NCI-H345 treated with DMSO at 0.1 percent for 48 hours (cell line): ENCODE measurements at regions not wholly inside any gene's neighbourhood (a gene's known extent, or its start where the extent isn't known, plus 50 kb on each side); places are given as distances from the start of the nearest gene placed in this dataset.
"Not testable (repeated sequence)": the region's sequence is repeated elsewhere in the genome, so short reads cannot be mapped to it uniquely, and the experiment has no call there.

Experiments used
- DNase-seq: peaks from one replicate; lab custom pipeline; 2025; ENCODE audit not compliant: unreplicated experiment; lab: John Stamatoyannopoulos, UW

DNA sequence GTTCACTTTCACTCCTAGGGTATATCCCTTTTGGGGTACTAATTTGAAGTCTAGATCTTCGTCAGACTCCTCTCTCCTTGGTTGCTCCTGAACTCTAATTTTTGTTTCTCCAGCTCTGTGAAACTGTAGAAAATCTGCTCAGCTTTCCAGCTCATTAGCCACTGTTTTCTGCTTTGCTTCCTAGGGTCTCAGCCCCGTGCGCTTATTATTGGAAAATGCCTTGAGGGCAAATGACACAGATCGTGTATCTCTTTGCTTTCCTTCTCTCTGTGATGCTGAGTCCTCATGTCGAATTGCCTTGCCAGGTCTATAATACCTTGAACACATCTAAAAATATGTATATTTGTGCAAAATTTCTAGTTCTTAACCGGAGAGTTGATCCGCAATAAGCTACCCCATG lies 731.1 kb downstream of the EDEM1 start:
- no peak for DNase-seq

- DNase-seq, result no peak
Observed at GRCh38 chr3:5929027-5929426, 741.5 kb downstream of the EDEM1 start.

DNA sequence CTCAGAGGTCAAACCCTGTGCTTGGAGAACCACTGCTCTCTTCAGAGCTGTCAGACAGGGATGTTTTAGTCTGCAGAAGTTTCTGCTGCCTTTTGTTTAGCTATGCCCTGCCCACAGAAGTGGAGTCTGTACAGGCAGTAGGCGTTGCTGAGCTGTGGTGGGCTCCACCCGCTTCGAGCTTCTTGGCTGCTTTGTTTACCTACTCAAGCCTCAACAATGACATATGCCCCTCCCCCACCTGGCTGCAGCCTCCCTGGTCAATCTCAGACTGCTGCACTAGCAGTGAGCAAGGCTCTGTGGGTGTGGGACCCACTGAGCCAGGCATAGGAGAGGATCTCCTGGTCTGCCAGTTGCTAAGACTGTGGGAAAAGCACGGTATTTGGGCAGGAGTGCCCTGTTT lies 756.6 kb downstream of the EDEM1 start:
- DNase-seq, result not testable (repeated sequence)

DNA sequence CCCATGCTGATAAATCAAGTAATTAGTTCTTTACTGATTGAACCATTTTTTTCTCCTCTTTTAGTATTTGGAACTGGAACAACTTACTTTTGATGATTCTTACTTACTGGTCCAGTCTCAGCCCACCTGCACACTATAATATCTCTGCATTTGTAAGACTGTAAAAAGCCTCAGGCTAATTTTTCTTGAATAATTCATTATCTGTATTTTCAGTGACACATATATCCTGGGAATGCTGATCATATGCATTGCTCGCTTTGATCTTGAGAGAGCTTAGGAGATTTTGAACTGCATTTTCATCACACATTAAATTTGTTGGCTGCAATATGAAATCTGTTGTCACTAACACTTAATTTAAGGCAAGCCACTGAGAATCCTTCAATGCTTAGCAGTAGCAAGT lies 760.6 kb downstream of the EDEM1 start:
- DNase-seq, result no peak

DNA sequence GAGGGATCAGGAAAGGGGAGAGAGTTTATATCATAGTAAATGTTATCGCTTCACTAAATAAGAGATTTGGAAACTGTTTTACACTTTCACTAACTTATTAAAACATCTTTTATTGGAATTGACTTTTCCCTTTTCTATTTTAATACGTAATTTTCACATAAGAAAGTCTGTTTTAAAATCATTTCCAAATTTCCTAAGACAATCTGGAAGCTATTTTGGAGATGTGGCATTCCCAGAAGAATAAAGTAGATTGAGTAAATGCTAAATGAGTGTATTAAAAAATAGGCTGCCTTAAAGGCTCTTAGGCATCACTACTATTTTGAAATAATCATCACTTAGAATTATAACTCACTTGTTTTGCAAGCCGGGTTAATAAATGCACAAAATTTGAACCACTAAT lies 763.5 kb downstream of the EDEM1 start:
- no peak for DNase-seq

DNA sequence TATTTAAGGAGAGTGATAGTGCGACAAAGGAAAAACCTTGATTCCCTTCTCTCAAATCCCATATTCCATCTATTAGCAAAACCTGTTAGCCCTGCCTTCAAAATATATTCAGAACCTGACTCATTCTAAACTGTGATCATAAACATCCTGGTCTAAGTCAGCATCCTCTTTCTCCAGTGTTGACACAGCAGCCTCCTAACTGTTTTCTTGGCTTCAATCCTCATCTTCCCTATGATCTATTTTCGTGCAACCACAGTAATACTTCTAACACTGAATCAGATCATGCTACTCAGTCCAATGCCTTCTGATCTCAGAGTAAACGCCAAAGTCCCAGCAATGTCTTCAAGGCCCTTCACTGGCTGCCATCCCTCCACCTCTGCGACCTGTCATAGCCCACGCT lies 785.1 kb downstream of the EDEM1 start:
- DNase-seq, result no peak

GRCh38 chr3:5974630-5975322 lies 787.3 kb downstream of the EDEM1 start:
- DNase-seq, result no peak

GRCh38 chr3:5977331-5977730 lies 789.8 kb downstream of the EDEM1 start:
- DNase-seq, result no peak

DNA sequence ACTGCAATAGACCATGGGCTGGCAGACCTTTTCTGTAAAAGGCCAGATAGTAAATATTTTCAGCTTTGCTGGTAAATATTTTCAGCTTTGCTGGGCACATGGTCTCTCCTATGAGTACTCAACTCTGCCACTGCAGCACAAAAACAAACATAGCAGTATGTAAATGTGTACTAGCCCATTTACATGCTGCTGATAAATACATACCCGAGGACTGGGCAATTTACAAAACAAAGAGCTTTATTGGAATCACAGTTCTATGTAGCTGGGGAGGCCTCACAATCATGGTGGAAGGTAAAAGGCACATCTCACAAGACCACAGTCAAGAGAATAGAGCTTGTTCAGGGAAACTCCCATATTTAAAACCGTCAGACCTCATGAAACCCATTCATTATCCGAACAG lies 793.0 kb downstream of the EDEM1 start:
- no peak for DNase-seq

DNA sequence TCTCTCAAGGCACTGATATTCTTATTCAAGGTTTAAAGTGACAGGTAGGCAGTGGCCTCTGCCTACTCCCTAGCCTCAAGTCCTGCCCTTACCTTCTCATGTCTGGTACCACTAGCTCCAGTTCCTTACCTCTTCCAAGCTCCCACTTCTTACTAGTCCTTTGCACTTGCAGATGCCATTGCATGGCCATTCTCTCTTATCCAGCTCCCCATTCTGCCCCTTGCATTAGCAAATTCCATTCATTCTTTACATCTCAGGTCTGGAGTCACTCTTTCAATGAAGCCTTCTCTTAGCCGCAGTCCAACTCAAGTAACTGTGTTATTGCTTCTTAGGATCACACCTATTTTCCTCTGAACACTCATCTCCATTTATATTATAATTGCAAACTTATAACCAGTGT lies 807.1 kb downstream of the EDEM1 start:
- no peak for DNase-seq

DNA sequence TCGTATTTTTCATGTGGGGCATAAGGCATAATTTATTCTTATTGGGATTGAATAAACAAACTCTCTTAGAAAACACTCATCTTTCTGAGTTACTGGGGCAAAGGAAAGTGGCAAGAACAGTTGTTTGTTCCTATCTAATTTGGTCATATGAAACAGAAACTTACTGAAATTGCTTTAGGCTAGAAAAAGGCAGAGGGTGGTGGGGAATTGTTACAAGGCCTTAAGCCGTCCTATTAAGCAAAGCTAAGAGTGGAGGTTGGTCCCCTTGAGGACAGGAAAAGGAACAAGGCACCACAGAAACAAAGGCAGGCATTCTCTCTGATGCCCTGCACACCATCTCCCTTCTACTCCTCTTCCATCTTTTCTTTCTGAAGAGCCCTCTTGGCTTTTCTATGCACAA lies 830.9 kb downstream of the EDEM1 start:
- no peak for DNase-seq

DNA sequence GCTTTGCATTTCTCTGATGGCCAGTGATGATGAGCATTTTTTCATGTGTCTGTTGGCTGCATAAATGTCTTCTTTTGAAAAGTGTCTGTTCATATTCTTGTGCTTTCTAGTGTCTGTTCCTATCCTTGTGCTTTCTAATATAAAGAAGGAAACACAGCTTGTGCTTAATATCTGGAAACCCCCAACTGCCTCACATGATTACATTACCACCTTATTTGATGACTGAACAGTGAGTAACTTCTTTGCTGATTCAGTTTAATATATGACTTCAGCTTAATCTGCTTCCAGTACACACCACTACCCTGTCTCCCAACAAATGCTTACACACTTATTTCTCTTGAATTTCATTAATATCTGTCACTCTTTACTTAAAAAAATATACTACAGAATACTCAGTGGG lies 835.1 kb downstream of the EDEM1 start:
- DNase-seq, result no peak

GRCh38 chr3:6025032-6025431 lies 835.9 kb upstream of the GRM7 start:
- DNase-seq, result no peak

GRCh38 chr3:6030648-6031047 lies 830.3 kb upstream of the GRM7 start:
- not testable (repeated sequence) for DNase-seq

GRCh38 chr3:6035626-6036025 lies 825.3 kb upstream of the GRM7 start:
- no peak for DNase-seq

DNA sequence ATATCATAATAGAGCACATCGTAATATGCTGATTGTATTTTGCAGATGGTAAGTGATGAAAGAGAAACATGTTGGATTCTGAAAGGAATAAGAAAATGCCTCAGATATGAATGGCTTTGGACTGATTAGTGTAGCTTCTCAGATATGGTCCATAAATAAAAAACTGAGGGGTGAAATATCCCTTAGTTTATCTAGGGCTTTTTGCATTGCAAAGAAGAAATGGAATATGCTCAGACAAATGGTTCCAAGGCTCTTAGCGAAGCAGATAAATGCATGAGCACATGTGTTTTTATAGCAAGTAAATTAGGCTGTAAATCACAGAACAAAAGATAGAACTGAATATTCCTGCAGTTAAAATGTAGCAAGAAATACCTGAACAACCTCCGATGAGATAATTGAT lies 820.9 kb upstream of the GRM7 start:
- no peak for DNase-seq

DNA sequence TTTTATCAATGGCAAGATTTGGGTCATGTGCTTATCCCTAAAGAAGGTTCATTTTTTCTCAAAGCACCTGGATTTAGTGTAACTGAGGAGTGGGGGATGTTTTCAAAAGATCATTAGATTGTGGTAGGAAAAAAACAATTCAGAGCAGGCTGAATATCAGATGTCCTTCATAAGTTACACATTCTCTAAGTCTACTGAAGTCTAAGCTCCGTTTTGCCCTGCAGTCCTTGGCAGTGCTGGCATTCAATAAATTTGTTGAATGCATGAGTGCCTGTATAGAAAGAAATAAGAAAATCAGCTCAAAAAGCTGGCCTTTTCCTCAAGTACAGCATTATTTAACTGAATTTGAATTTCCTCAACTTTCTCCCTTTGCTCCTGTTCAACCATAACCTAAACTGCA lies 819.0 kb upstream of the GRM7 start:
- DNase-seq, result no peak

- no peak for DNase-seq
Observed at GRCh38 chr3:6047016-6047415, 813.9 kb upstream of the GRM7 start.

DNA sequence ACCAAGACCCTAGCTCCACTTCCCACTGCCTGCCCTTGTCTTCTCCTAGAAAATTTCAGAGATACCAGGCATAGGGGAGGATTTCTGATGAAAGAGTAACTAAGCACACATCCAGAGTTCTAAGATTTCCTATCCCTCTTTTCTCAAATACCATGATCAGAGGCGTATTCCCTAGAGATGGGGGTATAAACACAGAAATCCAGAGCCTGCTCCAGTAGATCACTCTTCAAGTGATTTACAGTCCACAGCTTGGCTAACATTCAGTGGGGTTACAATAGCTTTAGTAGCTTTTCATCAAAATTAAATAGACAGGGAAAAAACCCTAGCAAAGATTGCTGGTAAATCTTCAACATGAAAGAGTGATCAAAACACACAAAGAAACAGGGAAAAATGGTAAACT lies 800.7 kb upstream of the GRM7 start:
- DNase-seq, result no peak

GRCh38 chr3:6062261-6063187 lies 798.4 kb upstream of the GRM7 start:
- DNase-seq, result no peak

- no peak for DNase-seq
Observed at GRCh38 chr3:6066397-6066796, 794.5 kb upstream of the GRM7 start.

- DNase-seq, result not testable (repeated sequence)
Observed at GRCh38 chr3:6066868-6067578, 793.9 kb upstream of the GRM7 start.
